OCI-LY1 (cell line): ENCODE measurements at regions not wholly inside any gene's neighbourhood (a gene's known extent, or its start where the extent isn't known, plus 50 kb on each side); places are given as distances from the start of the nearest gene placed in this dataset.

Experiments
- CTCF ChIP-seq: fragments of 200-600 bp; sonication (generic), shearing (Covaris generic); IDR thresholded peaks from 2 replicates; pipeline ENCODE4 v1.5.1; 2017; ENCODE audit warnings: mild to moderate bottlenecking, antibody characterized with exemption, low read length, moderate library complexity, mixed read lengths
- EZH2 ChIP-seq: fragments of 200-600 bp; sonication (generic), shearing (Covaris generic); IDR thresholded peaks from 2 replicates; pipeline ENCODE4 v1.8.0; 2017; ENCODE audit warnings: borderline replicate concordance, mixed run types, mild to moderate bottlenecking, antibody characterized with exemption, low read length, moderate library complexity, mixed read lengths

- TF ChIP-seq EZH2 (no peak), CTCF (no peak)
These were observed 803.1 kb downstream of the UQCRFS1 start for GRCh38 chr19:28409859-28410258.
